GM20000 (cell line): ENCODE measurements at regions not wholly inside any gene's neighbourhood (a gene's known extent, or its start where the extent isn't known, plus 50 kb on each side); places are given as distances from the start of the nearest gene placed in this dataset.

Experiments used
- DNase-seq: peaks from one replicate; pipeline ENCODE4 v3.0.0; 2012; ENCODE audit warnings: low spot score
- TF ChIP-seq, protein P1 (sequence below): IDR thresholded peaks from 2 replicates; pipeline ENCODE4 v1.5.1; 2012; ENCODE audit warnings: mild to moderate bottlenecking, control low read depth; ENCODE audit errors: extremely low read depth, missing control alignments

DNA sequence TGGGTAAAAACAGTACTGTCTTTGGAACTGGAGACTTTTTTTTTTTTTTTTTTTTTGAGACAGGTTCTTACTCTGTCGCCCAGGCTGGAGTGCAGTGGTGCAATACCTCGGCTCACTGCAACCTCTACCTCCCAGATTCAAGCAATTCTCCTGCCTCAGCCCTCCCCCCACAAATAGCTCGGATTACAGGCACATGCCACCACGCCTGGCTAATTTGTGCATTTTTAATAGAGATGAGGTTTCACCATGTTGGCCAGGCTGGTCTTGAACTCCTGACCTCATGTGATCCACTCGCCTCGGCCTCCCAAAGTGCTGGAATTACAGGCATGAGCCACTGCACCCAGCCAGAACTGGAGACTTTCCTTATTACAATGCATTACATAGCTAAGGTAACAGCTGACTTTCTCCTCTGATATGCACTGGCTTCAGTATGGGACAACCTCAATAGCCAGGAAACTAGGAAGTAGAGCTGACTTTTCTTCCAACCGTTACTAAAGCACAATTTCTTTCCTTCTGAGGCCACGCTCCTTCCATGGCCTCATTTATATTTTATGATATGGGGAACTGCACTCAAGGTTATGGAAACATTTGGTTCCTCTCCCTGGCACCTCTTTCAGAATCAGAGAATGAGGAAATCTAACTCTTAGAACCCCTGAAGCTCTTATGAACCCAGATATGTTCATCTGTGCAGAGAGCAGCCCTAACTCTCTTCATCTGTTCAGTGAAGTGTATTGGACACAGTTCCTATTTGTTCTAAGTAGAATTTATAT lies 53.5 kb upstream of the FAM9B start:
- DNase-seq = no peak
- TF ChIP-seq, protein P1, sequence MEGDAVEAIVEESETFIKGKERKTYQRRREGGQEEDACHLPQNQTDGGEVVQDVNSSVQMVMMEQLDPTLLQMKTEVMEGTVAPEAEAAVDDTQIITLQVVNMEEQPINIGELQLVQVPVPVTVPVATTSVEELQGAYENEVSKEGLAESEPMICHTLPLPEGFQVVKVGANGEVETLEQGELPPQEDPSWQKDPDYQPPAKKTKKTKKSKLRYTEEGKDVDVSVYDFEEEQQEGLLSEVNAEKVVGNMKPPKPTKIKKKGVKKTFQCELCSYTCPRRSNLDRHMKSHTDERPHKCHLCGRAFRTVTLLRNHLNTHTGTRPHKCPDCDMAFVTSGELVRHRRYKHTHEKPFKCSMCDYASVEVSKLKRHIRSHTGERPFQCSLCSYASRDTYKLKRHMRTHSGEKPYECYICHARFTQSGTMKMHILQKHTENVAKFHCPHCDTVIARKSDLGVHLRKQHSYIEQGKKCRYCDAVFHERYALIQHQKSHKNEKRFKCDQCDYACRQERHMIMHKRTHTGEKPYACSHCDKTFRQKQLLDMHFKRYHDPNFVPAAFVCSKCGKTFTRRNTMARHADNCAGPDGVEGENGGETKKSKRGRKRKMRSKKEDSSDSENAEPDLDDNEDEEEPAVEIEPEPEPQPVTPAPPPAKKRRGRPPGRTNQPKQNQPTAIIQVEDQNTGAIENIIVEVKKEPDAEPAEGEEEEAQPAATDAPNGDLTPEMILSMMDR = no peak

DNA sequence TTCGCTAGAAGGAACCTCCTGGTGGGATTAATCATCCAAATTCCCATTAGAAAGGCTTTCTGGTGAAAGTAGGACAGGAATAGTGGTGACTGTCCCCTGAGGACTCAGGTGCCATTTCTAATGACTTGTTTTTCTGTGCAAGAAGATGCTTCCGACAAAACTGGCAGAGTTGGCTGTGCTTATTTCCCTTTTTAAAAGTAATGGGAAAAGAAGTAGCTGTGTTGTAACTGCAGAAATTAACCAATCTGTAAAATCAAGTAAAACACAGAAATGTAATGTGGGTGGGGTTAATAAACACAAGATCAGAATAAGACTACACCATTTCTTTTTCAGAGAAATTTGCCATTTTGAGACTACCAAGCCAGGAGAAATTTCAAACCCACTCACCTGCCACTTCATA lies 55.0 kb upstream of the FAM9B start:
- DNase-seq = no peak
- TF ChIP-seq, protein P1 = no peak

DNA sequence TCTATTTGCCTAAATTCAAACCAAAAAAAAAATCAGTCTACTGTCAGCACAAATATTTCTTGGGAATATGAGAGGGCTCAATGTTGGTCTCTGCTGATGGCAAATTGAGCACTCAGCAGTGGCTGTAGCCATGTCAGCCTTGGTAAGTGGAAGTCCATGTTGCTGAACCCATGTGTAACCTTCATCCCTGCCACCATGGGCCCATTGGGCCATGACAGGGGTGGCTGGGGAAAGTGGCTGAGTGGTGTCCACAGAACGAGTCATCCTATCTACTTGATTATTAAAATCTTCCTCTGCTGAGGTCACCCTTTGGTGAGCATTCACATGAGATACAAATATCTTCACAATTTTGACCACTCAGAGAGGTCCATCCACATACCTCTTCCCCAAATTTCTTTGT lies 56.8 kb upstream of the FAM9B start:
- no peak for DNase-seq

DNA sequence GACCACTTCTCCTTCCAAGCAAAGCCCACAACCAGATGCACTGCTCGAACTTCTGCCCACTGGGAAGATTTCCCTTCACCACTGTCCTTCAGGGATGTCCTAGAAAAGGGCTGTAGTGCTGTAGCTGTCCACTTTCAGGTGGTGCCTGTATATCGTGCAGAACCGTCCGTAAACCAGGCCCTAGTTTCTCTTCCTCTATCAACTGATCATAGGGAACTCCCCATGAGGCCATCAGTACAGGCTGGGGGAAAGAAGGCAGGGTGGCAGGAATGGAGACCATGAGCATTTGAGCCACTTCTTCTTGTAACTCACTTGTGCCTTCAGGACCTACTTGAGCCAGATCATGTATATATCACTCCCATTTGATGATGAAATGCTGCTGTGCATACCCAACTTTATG lies 57.3 kb upstream of the FAM9B start:
- DNase-seq = no peak
- TF ChIP-seq, protein P1 = no peak

More for the DNA sequence above, 56.8 kb upstream of the FAM9B start:
- TF ChIP-seq, protein P1 = no peak

DNA sequence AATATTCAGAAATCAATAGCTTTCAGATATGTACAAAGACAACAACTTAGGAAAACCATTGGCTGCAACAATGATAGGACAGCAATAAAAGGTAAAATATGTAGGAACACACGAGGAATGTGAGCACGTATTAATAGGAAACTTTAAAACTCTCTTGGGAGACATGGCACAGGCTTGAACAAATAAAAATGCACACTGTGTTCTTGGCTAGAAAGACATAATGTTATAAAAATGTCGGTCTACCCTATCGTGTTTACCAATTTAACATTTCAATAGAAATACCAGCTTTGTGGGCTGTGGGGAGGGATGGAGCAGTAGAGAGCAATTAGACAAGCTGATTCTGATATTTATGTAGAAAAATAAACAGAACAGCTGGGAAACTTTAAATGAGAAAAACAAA lies 69.0 kb upstream of the FAM9B start:
- TF ChIP-seq, protein P1 = no peak
- no peak for DNase-seq

DNA sequence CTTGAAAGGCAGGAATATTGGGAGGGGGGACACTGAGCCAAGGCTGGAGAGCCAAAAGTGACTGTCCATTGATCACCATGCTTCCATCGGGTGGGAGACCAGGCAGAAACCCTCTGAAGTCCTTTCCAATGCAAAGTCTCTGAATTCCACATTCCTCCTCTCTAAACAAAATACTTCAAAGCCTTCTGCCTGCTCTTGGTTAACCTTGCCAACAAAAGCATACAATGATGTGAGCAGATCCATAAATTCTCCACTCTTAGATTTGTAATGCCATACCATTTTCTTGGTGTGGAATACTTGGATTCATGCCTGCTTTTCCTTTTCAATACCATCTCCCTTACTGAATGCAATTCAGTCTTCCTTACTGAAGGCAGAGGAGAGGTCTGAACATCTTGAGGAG lies 74.1 kb upstream of the FAM9B start:
- TF ChIP-seq, protein P1 = no peak
- no peak for DNase-seq

DNA sequence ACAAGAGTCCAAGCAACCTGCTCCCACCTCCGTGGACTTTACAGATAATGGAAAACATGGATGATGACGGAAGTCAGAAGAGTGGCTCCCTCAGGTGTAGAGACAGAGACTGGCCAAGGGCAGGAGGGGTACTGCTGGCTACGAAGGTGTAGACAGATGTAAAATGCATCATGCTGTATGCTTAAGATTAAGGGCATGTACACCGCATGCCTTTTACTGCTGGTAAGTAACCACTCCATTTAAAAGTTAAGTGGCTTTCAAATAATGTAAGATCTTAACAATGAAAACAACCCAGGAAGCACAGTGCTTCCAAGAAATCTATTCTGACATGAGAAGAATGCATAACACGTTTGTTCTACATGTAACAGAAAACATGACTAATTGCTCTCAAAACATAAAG lies 76.9 kb upstream of the FAM9B start:
- DNase-seq = no peak
- TF ChIP-seq, protein P1 = no peak
